ENCODE measurements at regions not wholly inside any gene's neighbourhood (a gene's known extent, or its start where the extent isn't known, plus 50 kb on each side); places are given as distances from the start of the nearest gene placed in this dataset.
"Not testable (repeated sequence)": the region's sequence is repeated elsewhere in the genome, so short reads cannot be mapped to it uniquely, and the experiment has no call there.

- H3K9me3 ChIP-seq (replicated peaks): no peaks in the 10 kb centered on the region
- no peaks in the 10 kb centered on the region for H3K36me3 ChIP-seq
- H3K27ac ChIP-seq: no peak overlapping the region
- DNase-seq: peak in 1 of 2 experiments; percentile 2
- H3K27me3 ChIP-seq: no peaks in the 10 kb centered on the region
- no peaks in the 10 kb centered on the region for H3K4me1 ChIP-seq
- H3K4me3 ChIP-seq: no peak overlapping the region
Measured at GRCh38 chr6:29227235-29227634, 56.5 kb downstream of the OR2J2 start.

- no peaks in the 10 kb centered on the region for H3K36me3 ChIP-seq
- DNase-seq: no peak
- no peaks in the 10 kb centered on the region for H3K9me3 ChIP-seq (replicated peaks)
- H3K4me3 ChIP-seq: no peak overlapping the region
- no peaks in the 10 kb centered on the region for H3K4me1 ChIP-seq
- H3K27me3 ChIP-seq: no peaks in the 10 kb centered on the region
- H3K27ac ChIP-seq: no peak overlapping the region
Measured at GRCh38 chr6:29230666-29231065, 60.0 kb downstream of the OR2J2 start.

- no peak overlapping the region for H3K27ac ChIP-seq
- DNase-seq: no peak
- H3K4me1 ChIP-seq: no peaks in the 10 kb centered on the region
- no peaks in the 10 kb centered on the region for H3K9me3 ChIP-seq (replicated peaks)
- H3K4me3 ChIP-seq: no peak overlapping the region
- no peaks in the 10 kb centered on the region for H3K27me3 ChIP-seq
- no peaks in the 10 kb centered on the region for H3K36me3 ChIP-seq
Measured at GRCh38 chr6:29232725-29233124, 62.0 kb downstream of the OR2J2 start.

- Histone ChIP-seq H3K4me1 (no peaks in the 10 kb centered on the region), H3K4me3 (no peak overlapping the region), H3K36me3 (no peaks in the 10 kb centered on the region), H3K9me3 (replicated peaks) (no peaks in the 10 kb centered on the region), H3K27ac (no peak overlapping the region), H3K27me3 (no peaks in the 10 kb centered on the region)
- DNase-seq: peak in 1 of 2 experiments; percentile 9
Measured at GRCh38 chr6:29236060-29236459, 65.4 kb downstream of the OR2J2 start.

GRCh38 chr6:29236634-29237033 is 64.9 kb upstream of the OR14J1 start:
- no peak for DNase-seq
- no peaks in the 10 kb centered on the region for H3K9me3 ChIP-seq (replicated peaks)
- H3K27ac ChIP-seq: no peak overlapping the region
- H3K4me3 ChIP-seq: no peak overlapping the region
- no peaks in the 10 kb centered on the region for H3K27me3 ChIP-seq
- H3K36me3 ChIP-seq: no peaks in the 10 kb centered on the region
- no peaks in the 10 kb centered on the region for H3K4me1 ChIP-seq

GRCh38 chr6:29243044-29243443 is 58.5 kb upstream of the OR14J1 start:
- H3K9me3 ChIP-seq (replicated peaks); H3K27ac ChIP-seq; H3K4me3 ChIP-seq; H3K27me3 ChIP-seq; H3K36me3 ChIP-seq; H3K4me1 ChIP-seq; DNase-seq: not testable (repeated sequence)
